Thymus (tissue), 11 donors: ENCODE measurements at regions not wholly inside any gene's neighbourhood (a gene's known extent, or its start where the extent isn't known, plus 50 kb on each side); places are given as distances from the start of the nearest gene placed in this dataset.
A peak's percentile ranks its signal among the peaks of the same experiment; 100 is the strongest.
"Not testable (repeated sequence)": the region's sequence is repeated elsewhere in the genome, so short reads cannot be mapped to it uniquely, and the experiment has no call there.

Experiments used
- DNase-seq, 9 donors: peaks; one replicate each; pipeline ENCODE4 v3.0.0-alpha.2; 2013; ENCODE audit warnings: low spot score in 9 of 9, low read depth in 6 of 9, missing footprints in 1 of 9
- H3K27ac ChIP-seq, 2 donors: one replicate each; pipeline ENCODE4 v1.5.1; 2013; ENCODE audit warnings: control low read depth in 1 of 2, low read depth in 1 of 2, low read length in 1 of 2, mild to moderate bottlenecking in 1 of 2, moderate library complexity in 1 of 2
- H3K27me3 ChIP-seq, 2 donors: one replicate each; pipeline ENCODE4 v1.5.1; 2013; ENCODE audit warnings: low read length in 1 of 2; ENCODE audit not compliant: control insufficient read depth in 2 of 2, insufficient read depth in 1 of 2
- H3K36me3 ChIP-seq, 2 donors: one replicate each; pipeline ENCODE4 v1.5.1; 2013; ENCODE audit warnings: low read length in 1 of 2, mild to moderate bottlenecking in 1 of 2, moderate library complexity in 1 of 2; ENCODE audit not compliant: control insufficient read depth in 2 of 2, insufficient read depth in 2 of 2
- H3K4me1 ChIP-seq, 2 donors: one replicate each; pipeline ENCODE4 v1.5.1; 2013; ENCODE audit warnings: low read length in 2 of 2; ENCODE audit not compliant: control insufficient read depth in 2 of 2, insufficient read depth in 2 of 2
- H3K4me3 ChIP-seq, 2 donors: one replicate each; pipeline ENCODE4 v1.5.1; 2013; ENCODE audit warnings: low read length in 2 of 2, control low read depth in 1 of 2, mild to moderate bottlenecking in 1 of 2
- H3K9me3 ChIP-seq, 2 donors: one replicate each; pipeline ENCODE4 v1.5.1; 2013; ENCODE audit warnings: low read length in 1 of 2, mild to moderate bottlenecking in 1 of 2; ENCODE audit not compliant: control insufficient read depth in 2 of 2, insufficient read depth in 1 of 2
- whole genome bisulfite sequencing: extraction: QIAGEN DNeasy Blood & Tissue Kit; methylation state at CpG from one replicate; pipeline ENCODE4 v1.1.7; 2013; 5-methylcytosine and 5-hydroxymethylcytosine counted together
- donor health status: healthy.

GRCh38 chr12:28097221-28097620 is 93.0 kb upstream of the CCDC91 start:
- Histone ChIP-seq H3K4me3 (no peak overlapping the region), H3K4me1 (no peaks in the 10 kb centered on the region), H3K27me3 (no peaks in the 10 kb centered on the region), H3K27ac (no peak overlapping the region), H3K36me3 (no peaks in the 10 kb centered on the region), H3K9me3 (no peaks in the 10 kb centered on the region)
- no peak for DNase-seq
- 94% methylated on average over 3 of the region's 3 CpGs for WGBS

GRCh38 chr12:28099245-28099644 is 91.0 kb upstream of the CCDC91 start:
- H3K9me3 ChIP-seq, H3K27me3 ChIP-seq: not testable (repeated sequence)
- WGBS = 92% methylated on average over 2 of the region's 2 CpGs

GRCh38 chr12:28099871-28100270 is 90.4 kb upstream of the CCDC91 start:
- Histone ChIP-seq H3K27ac (no peak overlapping the region), H3K27me3 (no peaks in the 10 kb centered on the region), H3K4me1 (no peaks in the 10 kb centered on the region), H3K36me3 (no peaks in the 10 kb centered on the region), H3K9me3 (no peaks in the 10 kb centered on the region), H3K4me3 (no peak overlapping the region)
- WGBS = 93% methylated on average over 2 of the region's 2 CpGs
- DNase-seq = no peak

More at GRCh38 chr12:28099245-28099644, 91.0 kb upstream of the CCDC91 start:
- H3K4me3 ChIP-seq, DNase-seq, H3K36me3 ChIP-seq, H3K27ac ChIP-seq, H3K4me1 ChIP-seq: not testable (repeated sequence)

DNA sequence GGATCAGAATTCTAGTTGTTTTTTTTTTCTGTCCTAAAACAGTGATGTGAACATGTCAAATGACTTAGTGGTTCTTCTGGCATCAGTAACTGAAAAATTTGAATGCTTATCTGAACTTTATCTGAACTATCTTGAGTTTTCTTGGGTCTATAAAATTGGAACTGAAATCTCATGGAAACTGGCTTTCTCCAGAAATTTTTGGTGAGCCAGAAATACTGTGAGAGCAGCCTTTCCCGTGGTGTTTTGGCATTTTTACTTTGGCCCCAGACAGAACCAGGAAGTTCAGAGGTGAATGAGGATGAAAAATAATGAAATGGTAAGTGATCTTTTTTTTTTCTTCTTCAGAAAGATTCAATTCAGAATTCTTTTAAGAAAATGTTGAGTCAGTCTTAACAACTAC is 89.5 kb upstream of the CCDC91 start:
- Histone ChIP-seq H3K4me3 (no peak overlapping the region), H3K27me3 (no peaks in the 10 kb centered on the region), H3K36me3 (no peaks in the 10 kb centered on the region), H3K27ac (no peak overlapping the region), H3K4me1 (no peaks in the 10 kb centered on the region), H3K9me3 (no peaks in the 10 kb centered on the region)
- WGBS = 90% methylated on average over 1 of the region's 1 CpG
- DNase-seq = no peak

DNA sequence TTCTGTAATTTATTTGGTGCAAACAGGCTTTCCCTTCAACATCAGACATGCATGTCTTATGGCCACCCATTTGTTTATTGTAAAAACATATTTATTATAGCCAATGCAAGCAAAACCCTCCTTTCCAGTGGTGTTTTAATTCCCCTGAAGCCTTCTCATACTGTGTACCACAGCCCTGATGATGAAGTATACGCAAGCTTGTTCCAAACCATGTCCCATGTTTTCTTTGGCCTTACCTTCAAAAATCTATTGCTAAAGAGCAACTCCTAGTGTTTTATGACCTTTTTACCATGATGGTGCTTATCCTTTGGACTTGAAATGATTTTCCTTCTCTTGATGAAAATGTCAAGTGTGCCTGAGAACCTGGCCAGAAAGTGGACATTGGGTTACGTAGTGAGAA is 85.9 kb upstream of the CCDC91 start:
- no peaks in the 10 kb centered on the region for H3K9me3 ChIP-seq
- no peaks in the 10 kb centered on the region for H3K27me3 ChIP-seq
- no peak overlapping the region for H3K27ac ChIP-seq
- H3K4me3 ChIP-seq = no peak overlapping the region
- no peaks in the 10 kb centered on the region for H3K36me3 ChIP-seq
- DNase-seq = no peak
- H3K4me1 ChIP-seq = no peaks in the 10 kb centered on the region
- WGBS = 96% methylated on average over 2 of the region's 2 CpGs

DNA sequence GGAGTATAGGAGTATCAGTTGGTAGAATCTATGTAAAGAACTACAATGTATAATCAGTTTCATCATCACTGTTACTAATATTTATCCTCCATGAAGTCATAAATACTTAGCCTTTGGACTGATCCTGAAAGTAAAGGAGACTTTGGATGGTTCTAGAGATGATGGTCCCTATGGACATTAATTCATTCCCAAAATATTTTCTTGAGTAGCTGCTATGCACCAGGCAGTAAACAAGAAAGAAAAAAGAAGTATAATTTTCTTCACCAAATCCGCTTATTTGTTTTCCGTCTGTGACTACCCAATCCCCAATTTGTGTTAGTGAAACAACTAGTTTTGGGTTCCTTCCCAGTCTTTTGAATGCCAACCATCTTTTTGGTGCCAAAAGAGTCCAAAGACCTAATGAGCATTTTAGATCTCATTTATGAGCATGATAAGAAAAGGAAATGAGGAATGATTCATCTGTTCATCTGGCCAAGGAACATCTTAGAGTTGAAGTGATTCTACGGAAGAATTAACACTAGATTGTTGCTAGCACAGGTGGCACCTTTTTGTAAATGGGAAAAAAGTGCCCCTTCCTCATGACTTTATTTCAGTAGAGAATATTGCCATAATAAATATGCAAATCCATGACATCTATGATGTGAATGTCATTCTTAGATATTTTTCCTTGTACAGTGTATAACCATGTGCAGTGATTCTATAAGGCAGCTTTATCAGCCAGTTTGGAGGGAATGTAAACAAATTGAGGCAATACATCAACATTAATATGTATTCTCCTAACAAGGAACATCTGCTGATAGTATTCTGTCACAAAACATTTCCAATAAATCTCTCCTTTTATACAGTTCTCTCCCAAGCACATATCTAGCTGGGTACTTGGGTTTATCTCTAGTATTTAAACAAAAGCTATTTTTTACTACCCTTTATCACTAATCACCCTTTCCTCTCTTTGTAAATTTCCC is 85.1 kb upstream of the CCDC91 start:
- no peak for DNase-seq
- 98% methylated on average over 3 of the region's 3 CpGs for WGBS

GRCh38 chr12:28107679-28108078 is 82.6 kb upstream of the CCDC91 start:
- Histone ChIP-seq H3K4me1 (no peaks in the 10 kb centered on the region), H3K27ac (no peak overlapping the region), H3K9me3 (no peaks in the 10 kb centered on the region), H3K27me3 (no peaks in the 10 kb centered on the region), H3K36me3 (no peaks in the 10 kb centered on the region), H3K4me3 (no peak overlapping the region)
- WGBS = 84% methylated on average over 2 of the region's 2 CpGs
- no peak for DNase-seq

More for the DNA sequence above, 85.1 kb upstream of the CCDC91 start:
- H3K36me3 ChIP-seq = no peaks in the 10 kb centered on the region
- no peaks in the 10 kb centered on the region for H3K4me1 ChIP-seq
- H3K27ac ChIP-seq = no peak overlapping the region
- no peak overlapping the region for H3K4me3 ChIP-seq
- no peaks in the 10 kb centered on the region for H3K9me3 ChIP-seq
- no peaks in the 10 kb centered on the region for H3K27me3 ChIP-seq

- H3K4me3 ChIP-seq = no peak overlapping the region
- DNase-seq = peak in 6 of 9 donors; percentile 3 to 68 (median 14)
- no peaks in the 10 kb centered on the region for H3K36me3 ChIP-seq
- H3K27ac ChIP-seq = no peak overlapping the region
- no peaks in the 10 kb centered on the region for H3K4me1 ChIP-seq
- H3K9me3 ChIP-seq = no peaks in the 10 kb centered on the region
- no peaks in the 10 kb centered on the region for H3K27me3 ChIP-seq
- 9% methylated on average over 1 of the region's 1 CpG for WGBS
Observed at GRCh38 chr12:28108599-28108998, 81.7 kb upstream of the CCDC91 start.

GRCh38 chr12:28110329-28110728 is 79.9 kb upstream of the CCDC91 start:
- no peak overlapping the region for H3K4me3 ChIP-seq
- H3K4me1 ChIP-seq = no peaks in the 10 kb centered on the region
- 53% methylated on average over 3 of the region's 3 CpGs for WGBS
- H3K36me3 ChIP-seq = no peaks in the 10 kb centered on the region
- no peaks in the 10 kb centered on the region for H3K27me3 ChIP-seq
- peak in 1 of 9 donors; percentile 5 for DNase-seq
- H3K9me3 ChIP-seq = no peaks in the 10 kb centered on the region
- H3K27ac ChIP-seq = no peak overlapping the region
